ENCODE measurements at regions not wholly inside any gene's neighbourhood (a gene's known extent, or its start where the extent isn't known, plus 50 kb on each side); places are given as distances from the start of the nearest gene placed in this dataset.

GRCh38 chr2:66828876-66829275 lies 394.0 kb downstream of the MEIS1 start:
- H3K4me3 ChIP-seq (ENCODE audit: low read depth, low read length): no peak overlapping the region
- H3K4me1 ChIP-seq (ENCODE audit: control insufficient read depth, insufficient read depth, low read length): no peaks in the 10 kb centered on the region
- H3K9me3 ChIP-seq (ENCODE audit: control insufficient read depth, insufficient read depth, low read length): no peaks in the 10 kb centered on the region
- H3K27ac ChIP-seq (ENCODE audit: low read depth, low read length): no peak overlapping the region
- no peaks in the 10 kb centered on the region for H3K36me3 ChIP-seq (ENCODE audit: control insufficient read depth, insufficient read depth, low read length)
- H3K9ac ChIP-seq (ENCODE audit: low read depth, low read length): no peak overlapping the region
- H3K27me3 ChIP-seq (ENCODE audit: control insufficient read depth, insufficient read depth, low read length): no peaks in the 10 kb centered on the region

- Histone ChIP-seq H3K9me3 (ENCODE audit: control insufficient read depth, insufficient read depth, low read length) (no peaks in the 10 kb centered on the region), H3K9ac (ENCODE audit: low read depth, low read length) (no peak overlapping the region), H3K36me3 (ENCODE audit: control insufficient read depth, insufficient read depth, low read length) (no peaks in the 10 kb centered on the region), H3K27me3 (ENCODE audit: control insufficient read depth, insufficient read depth, low read length) (no peaks in the 10 kb centered on the region), H3K27ac (ENCODE audit: low read depth, low read length) (no peak overlapping the region), H3K4me1 (ENCODE audit: control insufficient read depth, insufficient read depth, low read length) (no peaks in the 10 kb centered on the region), H3K4me3 (ENCODE audit: low read depth, low read length) (no peak overlapping the region)
Observed at GRCh38 chr2:66830881-66831280, 396.0 kb downstream of the MEIS1 start.

GRCh38 chr2:66832646-66833435 lies 397.9 kb downstream of the MEIS1 start:
- no peak overlapping the region for H3K9ac ChIP-seq (ENCODE audit: low read depth, low read length)
- no peak overlapping the region for H3K27ac ChIP-seq (ENCODE audit: low read depth, low read length)

DNA sequence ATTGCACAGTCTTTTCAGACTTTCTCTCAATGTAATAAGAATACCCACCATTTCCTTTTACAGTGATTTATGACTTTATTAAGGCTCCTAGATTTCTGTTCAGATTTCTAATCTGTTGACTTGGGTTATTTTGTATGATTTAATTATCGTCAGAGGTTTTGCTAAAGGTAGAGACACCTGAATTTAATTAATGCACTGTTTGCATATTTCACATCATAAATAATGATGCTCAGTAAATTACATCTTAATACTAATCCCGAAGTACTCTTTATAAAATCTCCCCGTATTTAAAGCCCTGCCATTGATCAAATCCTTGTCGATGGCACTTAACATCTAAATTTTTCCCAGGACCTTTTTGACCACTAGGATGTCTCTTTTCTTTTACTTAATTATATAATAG lies 399.9 kb downstream of the MEIS1 start:
- Histone ChIP-seq H3K4me3 (ENCODE audit: low read depth, low read length) (no peak overlapping the region), H3K9ac (ENCODE audit: low read depth, low read length) (no peak overlapping the region), H3K9me3 (ENCODE audit: control insufficient read depth, insufficient read depth, low read length) (no peaks in the 10 kb centered on the region), H3K4me1 (ENCODE audit: control insufficient read depth, insufficient read depth, low read length) (no peaks in the 10 kb centered on the region), H3K27me3 (ENCODE audit: control insufficient read depth, insufficient read depth, low read length) (no peaks in the 10 kb centered on the region), H3K27ac (ENCODE audit: low read depth, low read length) (no peak overlapping the region), H3K36me3 (ENCODE audit: control insufficient read depth, insufficient read depth, low read length) (no peaks in the 10 kb centered on the region)

More at GRCh38 chr2:66832646-66833435, 397.9 kb downstream of the MEIS1 start:
- no peaks in the 10 kb centered on the region for H3K9me3 ChIP-seq (ENCODE audit: control insufficient read depth, insufficient read depth, low read length)
- no peak overlapping the region for H3K4me3 ChIP-seq (ENCODE audit: low read depth, low read length)
- no peaks in the 10 kb centered on the region for H3K4me1 ChIP-seq (ENCODE audit: control insufficient read depth, insufficient read depth, low read length)
- H3K27me3 ChIP-seq (ENCODE audit: control insufficient read depth, insufficient read depth, low read length): no peaks in the 10 kb centered on the region
- no peaks in the 10 kb centered on the region for H3K36me3 ChIP-seq (ENCODE audit: control insufficient read depth, insufficient read depth, low read length)

GRCh38 chr2:66836851-66837250 lies 401.9 kb downstream of the MEIS1 start:
- Histone ChIP-seq H3K27me3 (ENCODE audit: control insufficient read depth, insufficient read depth, low read length) (no peaks in the 10 kb centered on the region), H3K4me3 (ENCODE audit: low read depth, low read length) (no peak overlapping the region), H3K9ac (ENCODE audit: low read depth, low read length) (no peak overlapping the region), H3K27ac (ENCODE audit: low read depth, low read length) (no peak overlapping the region), H3K9me3 (ENCODE audit: control insufficient read depth, insufficient read depth, low read length) (no peaks in the 10 kb centered on the region), H3K36me3 (ENCODE audit: control insufficient read depth, insufficient read depth, low read length) (no peaks in the 10 kb centered on the region), H3K4me1 (ENCODE audit: control insufficient read depth, insufficient read depth, low read length) (no peaks in the 10 kb centered on the region)

GRCh38 chr2:66839551-66840320 lies 404.8 kb downstream of the MEIS1 start:
- no peaks in the 10 kb centered on the region for H3K36me3 ChIP-seq (ENCODE audit: control insufficient read depth, insufficient read depth, low read length)
- H3K9ac ChIP-seq (ENCODE audit: low read depth, low read length): no peak overlapping the region
- no peaks in the 10 kb centered on the region for H3K4me1 ChIP-seq (ENCODE audit: control insufficient read depth, insufficient read depth, low read length)
- H3K9me3 ChIP-seq (ENCODE audit: control insufficient read depth, insufficient read depth, low read length): no peaks in the 10 kb centered on the region
- H3K4me3 ChIP-seq (ENCODE audit: low read depth, low read length): no peak overlapping the region
- no peaks in the 10 kb centered on the region for H3K27me3 ChIP-seq (ENCODE audit: control insufficient read depth, insufficient read depth, low read length)
- H3K27ac ChIP-seq (ENCODE audit: low read depth, low read length): no peak overlapping the region

GRCh38 chr2:66840321-66841002 lies 405.5 kb downstream of the MEIS1 start:
- Histone ChIP-seq H3K4me1 (ENCODE audit: control insufficient read depth, insufficient read depth, low read length) (no peaks in the 10 kb centered on the region), H3K9me3 (ENCODE audit: control insufficient read depth, insufficient read depth, low read length) (no peaks in the 10 kb centered on the region), H3K36me3 (ENCODE audit: control insufficient read depth, insufficient read depth, low read length) (no peaks in the 10 kb centered on the region), H3K27ac (ENCODE audit: low read depth, low read length) (no peak overlapping the region), H3K27me3 (ENCODE audit: control insufficient read depth, insufficient read depth, low read length) (no peaks in the 10 kb centered on the region), H3K9ac (ENCODE audit: low read depth, low read length) (no peak overlapping the region), H3K4me3 (ENCODE audit: low read depth, low read length) (no peak overlapping the region)

DNA sequence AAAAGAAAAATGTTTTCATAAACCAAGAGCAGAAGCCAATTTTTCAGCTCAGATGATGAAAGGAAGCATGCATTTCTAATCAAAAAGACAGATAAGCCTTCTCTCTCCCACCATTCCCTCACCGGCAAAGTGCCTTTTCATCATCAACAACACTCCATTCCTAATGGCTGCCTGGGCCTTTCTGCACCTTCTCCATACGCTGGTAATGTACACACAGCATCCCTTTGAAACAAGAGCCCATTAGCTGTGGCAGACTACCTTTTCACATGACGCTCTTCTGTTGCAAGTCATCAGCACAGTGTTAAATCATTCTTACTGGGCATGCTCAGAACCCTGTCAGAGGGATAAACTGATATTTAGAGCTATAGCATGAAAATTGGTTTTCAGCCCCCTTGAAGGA lies 408.9 kb downstream of the MEIS1 start:
- Histone ChIP-seq H3K9me3 (ENCODE audit: control insufficient read depth, insufficient read depth, low read length) (no peaks in the 10 kb centered on the region), H3K4me3 (ENCODE audit: low read depth, low read length) (no peak overlapping the region), H3K27ac (ENCODE audit: low read depth, low read length) (no peak overlapping the region), H3K36me3 (ENCODE audit: control insufficient read depth, insufficient read depth, low read length) (no peaks in the 10 kb centered on the region), H3K9ac (ENCODE audit: low read depth, low read length) (no peak overlapping the region), H3K27me3 (ENCODE audit: control insufficient read depth, insufficient read depth, low read length) (no peaks in the 10 kb centered on the region), H3K4me1 (ENCODE audit: control insufficient read depth, insufficient read depth, low read length) (no peaks in the 10 kb centered on the region)

DNA sequence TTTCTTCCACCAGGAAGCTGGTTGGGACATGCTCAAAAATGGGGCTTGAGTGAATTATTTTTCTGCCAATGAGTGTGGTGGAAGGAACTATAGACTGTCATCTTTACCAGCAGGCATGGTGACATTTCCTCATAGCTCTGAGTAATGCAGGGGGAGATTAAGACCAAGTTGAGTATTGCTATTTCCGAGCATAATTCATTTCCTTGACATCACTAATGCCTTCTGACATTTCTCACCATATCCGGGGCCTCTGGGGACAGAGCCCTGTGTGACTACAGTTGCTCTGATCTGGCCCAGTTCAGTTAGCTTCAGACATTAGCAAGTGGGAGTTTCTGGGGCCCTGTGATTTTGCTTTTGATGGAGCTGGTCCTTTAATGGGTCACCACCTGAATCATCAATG lies 410.4 kb downstream of the MEIS1 start:
- Histone ChIP-seq H3K36me3 (ENCODE audit: control insufficient read depth, insufficient read depth, low read length) (no peaks in the 10 kb centered on the region), H3K9me3 (ENCODE audit: control insufficient read depth, insufficient read depth, low read length) (no peaks in the 10 kb centered on the region), H3K9ac (ENCODE audit: low read depth, low read length) (no peak overlapping the region), H3K4me1 (ENCODE audit: control insufficient read depth, insufficient read depth, low read length) (no peaks in the 10 kb centered on the region), H3K27me3 (ENCODE audit: control insufficient read depth, insufficient read depth, low read length) (no peaks in the 10 kb centered on the region), H3K27ac (ENCODE audit: low read depth, low read length) (no peak overlapping the region), H3K4me3 (ENCODE audit: low read depth, low read length) (no peak overlapping the region)

DNA sequence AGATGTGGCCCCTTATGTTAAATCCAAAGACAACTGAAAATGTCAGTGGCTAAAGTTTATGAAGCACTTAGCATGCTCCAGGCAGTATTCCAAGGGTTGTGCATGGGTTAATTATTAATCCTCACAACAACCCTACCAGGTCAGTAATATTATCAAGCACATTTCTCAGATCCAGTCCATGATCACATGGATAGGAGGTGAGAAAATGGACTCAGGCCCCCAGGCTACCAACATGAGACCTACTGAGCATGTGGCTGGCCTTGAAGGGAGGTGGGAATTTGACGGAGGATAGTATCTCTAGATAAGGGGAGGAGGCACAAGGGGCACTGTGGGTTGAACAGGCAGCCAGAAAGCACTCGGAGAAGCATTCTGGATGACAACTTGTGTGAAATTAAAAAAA lies 412.0 kb downstream of the MEIS1 start:
- Histone ChIP-seq H3K27me3 (ENCODE audit: control insufficient read depth, insufficient read depth, low read length) (no peaks in the 10 kb centered on the region), H3K4me1 (ENCODE audit: control insufficient read depth, insufficient read depth, low read length) (no peaks in the 10 kb centered on the region), H3K27ac (ENCODE audit: low read depth, low read length) (no peak overlapping the region), H3K9ac (ENCODE audit: low read depth, low read length) (no peak overlapping the region), H3K9me3 (ENCODE audit: control insufficient read depth, insufficient read depth, low read length) (no peaks in the 10 kb centered on the region), H3K36me3 (ENCODE audit: control insufficient read depth, insufficient read depth, low read length) (no peaks in the 10 kb centered on the region), H3K4me3 (ENCODE audit: low read depth, low read length) (no peak overlapping the region)

Measured in HUES48 (cell line).